Liver (tissue), 2 donors: ENCODE measurements at regions not wholly inside any gene's neighbourhood (a gene's known extent, or its start where the extent isn't known, plus 50 kb on each side); places are given as distances from the start of the nearest gene placed in this dataset.

ENCODE experiments used
- YY1 ChIP-seq: IDR thresholded peaks from 2 replicates; pipeline ENCODE4 v1.6.1; 2016; ENCODE audit warnings: antibody characterized with exemption, mild to moderate bottlenecking
- TF ChIP-seq, protein P1 (sequence below): fragments of 150-350 bp; IDR thresholded peaks from 2 replicates; pipeline ENCODE4 v1.5.1; 2017; ENCODE audit warnings: improper control_type of control experiment, low read depth, low read length; ENCODE audit not compliant: missing input control
- TF ChIP-seq, protein P2 (sequence below): IDR thresholded peaks from 2 replicates; pipeline ENCODE4 v1.6.1; 2016; ENCODE audit warnings: antibody characterized with exemption
- donor health status: healthy.

DNA sequence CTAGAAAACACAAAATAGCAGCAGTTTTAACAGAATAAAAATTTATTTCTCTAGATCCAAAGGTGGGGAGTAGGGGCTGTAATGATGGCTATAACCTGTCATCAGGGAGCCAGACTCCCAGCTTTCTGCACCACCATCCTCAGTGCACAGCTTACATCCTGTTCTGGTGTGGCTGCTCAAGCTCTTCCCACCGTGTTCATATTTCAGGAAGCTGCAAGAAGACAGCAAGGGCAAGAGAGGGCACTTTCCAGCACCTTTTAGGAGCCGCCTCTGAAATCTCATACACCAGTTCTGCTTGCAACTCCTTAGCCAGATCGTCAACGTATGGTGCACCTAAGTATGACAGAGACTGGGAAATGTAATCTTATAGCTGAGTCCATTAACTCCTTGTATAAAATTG lies 253.7 kb downstream of the CENPC start:
- TF ChIP-seq, protein P1, sequence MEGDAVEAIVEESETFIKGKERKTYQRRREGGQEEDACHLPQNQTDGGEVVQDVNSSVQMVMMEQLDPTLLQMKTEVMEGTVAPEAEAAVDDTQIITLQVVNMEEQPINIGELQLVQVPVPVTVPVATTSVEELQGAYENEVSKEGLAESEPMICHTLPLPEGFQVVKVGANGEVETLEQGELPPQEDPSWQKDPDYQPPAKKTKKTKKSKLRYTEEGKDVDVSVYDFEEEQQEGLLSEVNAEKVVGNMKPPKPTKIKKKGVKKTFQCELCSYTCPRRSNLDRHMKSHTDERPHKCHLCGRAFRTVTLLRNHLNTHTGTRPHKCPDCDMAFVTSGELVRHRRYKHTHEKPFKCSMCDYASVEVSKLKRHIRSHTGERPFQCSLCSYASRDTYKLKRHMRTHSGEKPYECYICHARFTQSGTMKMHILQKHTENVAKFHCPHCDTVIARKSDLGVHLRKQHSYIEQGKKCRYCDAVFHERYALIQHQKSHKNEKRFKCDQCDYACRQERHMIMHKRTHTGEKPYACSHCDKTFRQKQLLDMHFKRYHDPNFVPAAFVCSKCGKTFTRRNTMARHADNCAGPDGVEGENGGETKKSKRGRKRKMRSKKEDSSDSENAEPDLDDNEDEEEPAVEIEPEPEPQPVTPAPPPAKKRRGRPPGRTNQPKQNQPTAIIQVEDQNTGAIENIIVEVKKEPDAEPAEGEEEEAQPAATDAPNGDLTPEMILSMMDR: no peak
- TF ChIP-seq, protein P2, sequence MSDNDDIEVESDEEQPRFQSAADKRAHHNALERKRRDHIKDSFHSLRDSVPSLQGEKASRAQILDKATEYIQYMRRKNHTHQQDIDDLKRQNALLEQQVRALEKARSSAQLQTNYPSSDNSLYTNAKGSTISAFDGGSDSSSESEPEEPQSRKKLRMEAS: no peak
- no peak for TF ChIP-seq YY1
